Heart left ventricle (tissue), 16 donors: ENCODE measurements at regions not wholly inside any gene's neighbourhood (a gene's known extent, or its start where the extent isn't known, plus 50 kb on each side); places are given as distances from the start of the nearest gene placed in this dataset.

Experiments
- ATAC-seq, 4 donors: fragments of 200-7000 bp; cut with Tn5 transposase; one replicate each; pipeline ENCODE4 v1.9.1; 2020 to 2022; ENCODE audit warnings: moderate library complexity in 4 of 4, mild to moderate bottlenecking in 3 of 4, moderate number of reproducible peaks in 1 of 4
- DNase-seq, 5 donors: peaks; one replicate each; pipeline ENCODE4 v3.0.0-alpha.2; 2020
- H3K27ac ChIP-seq, 12 donors: fragments of 200-600 bp; sonication (generic) in 4 of 12; one replicate each; pipeline versions ENCODE4 v1.5.0 to v1.8.0; 2016 to 2022; ENCODE audit warnings: mild to moderate bottlenecking in 2 of 12
- H3K27me3 ChIP-seq, 9 donors: fragments of 200-600 bp; sonication (generic) in 2 of 9; one replicate each; pipeline versions ENCODE4 v1.5.1 to v1.8.0; 2016 to 2022; ENCODE audit warnings: mild to moderate bottlenecking in 3 of 9
- H3K36me3 ChIP-seq, 9 donors: fragments of 200-600 bp; sonication (generic) in 2 of 9; one replicate each; pipeline versions ENCODE4 v1.5.0 to v1.8.0; 2018 to 2022; ENCODE audit warnings: mild to moderate bottlenecking in 2 of 9
- H3K4me1 ChIP-seq, 12 donors: fragments of 200-600 bp; sonication (generic) in 4 of 12; one replicate each; pipeline versions ENCODE4 v1.5.0 to v1.8.0; 2016 to 2022; ENCODE audit warnings: mild to moderate bottlenecking in 3 of 12
- H3K4me3 ChIP-seq, 12 donors: fragments of 200-600 bp; sonication (generic) in 4 of 12; one replicate each; pipeline versions ENCODE4 v1.5.0 to v1.8.0; 2017 to 2022; ENCODE audit warnings: mild to moderate bottlenecking in 9 of 12, moderate library complexity in 4 of 12
- H3K9me3 ChIP-seq, 12 donors: fragments of 200-600 bp; sonication (generic) in 4 of 12; one replicate each; pipeline versions ENCODE4 v1.5.0 to v1.8.0; 2016 to 2022; ENCODE audit warnings: mild to moderate bottlenecking in 1 of 12
- CTCF ChIP-seq, 12 donors: fragments of 200-600 bp; sonication (generic) in 4 of 12; IDR thresholded peaks; one replicate each; pipeline versions ENCODE4 v1.5.0 to v1.8.0; 2018 to 2022; ENCODE audit warnings: antibody characterized with exemption in 12 of 12, mild to moderate bottlenecking in 5 of 12
- POLR2A ChIP-seq, 2 donors: fragments of 450-650 bp; IDR thresholded peaks; one replicate each; pipeline ENCODE4 v1.6.1; 2017; ENCODE audit warnings: antibody characterized with exemption in 2 of 2, mild to moderate bottlenecking in 2 of 2, moderate library complexity in 2 of 2
- WGBS, 4 donors: extraction: QIAGEN DNeasy Blood & Tissue Kit in 2 of 4; methylation state at CpG; one replicate each; pipeline versions ENCODE4 v1.1.5 to v1.1.7; 2013 to 2018; 5-methylcytosine and 5-hydroxymethylcytosine counted together
- intact Hi-C, 10 donors: fragments of 100-400 bp; cut with DNase I; formaldehyde crosslinking; loops; one replicate each; pipeline versions ENCODE4 v1.11.1 to v1.14.2; 2022
- donor health status: ischemic (EF 13 %, LVEDD 7.1; RV severe dilation, severe dysfunction).
- donor health status: healthy with polysubstance abuse.
- donor health status: DM: no; HTN: yes; CAD: no.
- donor health status: DM: no; HTN: no; CAD: no.
- donor health status: ischemic (EF 25% LVEDD 6.9; RV normal size, moderate dysfunction).
- donor health status: ischemic (EF 25% LVEDD 5.7; RV mildly dilated, moderate dysfunction).
- donor health status: healthy.
- donor health status: DM: yes; HTN: yes; CAD: no.
- donor health status: ischemic (EF 35%, LVEDD 5.7; RV mildly dilated, moderate dysfunction).
- donor health status: nonischemic (EF 11% LVEDD 7.7; RV severe dilation, severe dysfunction).
- donor health status: DM: yes; HTN: yes; CAD: no.
- donor health status: PGD.
- donor health status: ischemic (EF 29% LVEDD 5.4; RV normal size, mild dysfunction).
- donor health status: nonischemic (EF 23%, LVEDD 6.1; RV moderate dilation, normal function).

GRCh38 chr5:41670854-41671479 is 160.6 kb upstream of the PLCXD3 start:
- intact Hi-C loops: no loop called here
- H3K27ac ChIP-seq: no peak overlapping the region
- H3K9me3 ChIP-seq: no peaks in the 10 kb centered on the region
- H3K36me3 ChIP-seq: no peaks in the 10 kb centered on the region
- WGBS, 4 donors: 48 to 52% (median 50%) methylated on average over 2 of the region's 2 CpGs
- H3K27me3 ChIP-seq: no peaks in the 10 kb centered on the region
- ATAC-seq (no peak), DNase-seq (no peak)
- TF ChIP-seq CTCF (IDR thresholded peaks at IDR 0.05): no peak
- TF ChIP-seq POLR2A (IDR thresholded peaks at IDR 0.05): no peak
- no peaks in the 10 kb centered on the region for H3K4me1 ChIP-seq
- H3K4me3 ChIP-seq: no peak overlapping the region

GRCh38 chr5:41670216-41670615 is 159.8 kb upstream of the PLCXD3 start:
- Histone ChIP-seq H3K9me3 (no peaks in the 10 kb centered on the region), H3K4me3 (no peak overlapping the region), H3K27ac (no peak overlapping the region), H3K4me1 (no peaks in the 10 kb centered on the region), H3K27me3 (no peaks in the 10 kb centered on the region), H3K36me3 (no peaks in the 10 kb centered on the region)
- no peak for DNase-seq
- intact Hi-C loops: no loop called here
- no peak for ATAC-seq
- TF ChIP-seq CTCF (IDR thresholded peaks at IDR 0.05) (no peak), POLR2A (IDR thresholded peaks at IDR 0.05) (no peak)
- 87 to 94% (median 93%) methylated on average over 3 of the region's 3 CpGs for WGBS, 4 donors

GRCh38 chr5:41661254-41661653 is 150.9 kb upstream of the PLCXD3 start:
- TF ChIP-seq POLR2A (IDR thresholded peaks at IDR 0.05): no peak
- TF ChIP-seq CTCF (IDR thresholded peaks at IDR 0.05): no peak
- WGBS, 4 donors: 72 to 88% (median 77%) methylated on average over 3 of the region's 3 CpGs

GRCh38 chr5:41656597-41656996 is 146.2 kb upstream of the PLCXD3 start:
- Histone ChIP-seq H3K27ac (no peak overlapping the region), H3K36me3 (no peaks in the 10 kb centered on the region), H3K9me3 (peaks cover 0 to 8% (median 2%) of the 10 kb centered on the region in 12 donors), H3K27me3 (no peaks in the 10 kb centered on the region), H3K4me3 (no peak overlapping the region), H3K4me1 (no peaks in the 10 kb centered on the region)
- intact Hi-C loops: no loop called here
- ATAC-seq: no peak
- DNase-seq: no peak
- TF ChIP-seq POLR2A (IDR thresholded peaks at IDR 0.05) (no peak), CTCF (IDR thresholded peaks at IDR 0.05) (no peak)
- 84 to 96% (median 90%) methylated on average over 1 of the region's 1 CpG for WGBS, 4 donors

More at GRCh38 chr5:41661254-41661653, 150.9 kb upstream of the PLCXD3 start:
- no peak for ATAC-seq
- intact Hi-C loops: no loop called here
- Histone ChIP-seq H3K27ac (no peak overlapping the region), H3K4me1 (no peaks in the 10 kb centered on the region), H3K27me3 (no peaks in the 10 kb centered on the region), H3K4me3 (no peak overlapping the region), H3K9me3 (peaks cover 0 to 2% (median 0%) of the 10 kb centered on the region in 12 donors), H3K36me3 (no peaks in the 10 kb centered on the region)
- DNase-seq: no peak
